ENCODE measurements at regions not wholly inside any gene's neighbourhood (a gene's known extent, or its start where the extent isn't known, plus 50 kb on each side); places are given as distances from the start of the nearest gene placed in this dataset.

DNA sequence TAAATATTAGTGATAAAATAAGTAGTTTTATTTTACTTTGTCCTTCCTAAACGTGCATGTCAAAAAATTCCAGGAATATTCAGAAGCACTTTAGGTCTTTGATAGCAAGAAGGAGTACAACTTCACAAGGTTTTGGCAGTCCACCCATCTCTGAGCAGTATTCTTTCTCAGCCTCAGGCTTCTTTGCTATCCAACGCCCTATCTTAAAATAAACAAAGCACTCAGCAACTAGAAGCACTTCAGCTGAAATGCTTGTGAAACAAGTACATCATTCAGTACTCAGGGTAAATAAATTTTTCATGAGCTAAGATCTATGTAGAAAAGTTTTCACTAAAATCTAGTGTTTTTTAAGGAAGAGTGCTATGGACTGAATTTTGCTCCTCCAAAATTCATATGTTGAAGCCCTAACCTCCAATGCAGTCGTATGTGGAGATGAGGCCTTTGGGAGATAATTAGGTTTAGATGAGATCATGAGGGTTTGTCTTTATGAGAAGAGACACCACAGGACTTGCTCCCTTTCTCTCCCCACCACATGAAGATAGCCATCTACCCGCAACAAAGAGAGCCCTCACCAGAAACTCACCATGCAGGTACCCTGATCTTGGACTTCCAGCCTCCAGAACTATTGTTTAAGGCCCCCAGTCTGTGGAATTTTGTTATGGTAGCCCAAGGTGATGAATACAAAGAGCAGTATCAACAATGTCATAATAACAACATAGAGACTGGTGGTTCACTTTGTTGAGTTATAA lies 539.1 kb downstream of the TFAP2A start:
- no peak for TF ChIP-seq EZH2 (IDR thresholded peaks at IDR 0.05; ENCODE audit: insufficient read depth, low read length)
- TF ChIP-seq, protein P1, sequence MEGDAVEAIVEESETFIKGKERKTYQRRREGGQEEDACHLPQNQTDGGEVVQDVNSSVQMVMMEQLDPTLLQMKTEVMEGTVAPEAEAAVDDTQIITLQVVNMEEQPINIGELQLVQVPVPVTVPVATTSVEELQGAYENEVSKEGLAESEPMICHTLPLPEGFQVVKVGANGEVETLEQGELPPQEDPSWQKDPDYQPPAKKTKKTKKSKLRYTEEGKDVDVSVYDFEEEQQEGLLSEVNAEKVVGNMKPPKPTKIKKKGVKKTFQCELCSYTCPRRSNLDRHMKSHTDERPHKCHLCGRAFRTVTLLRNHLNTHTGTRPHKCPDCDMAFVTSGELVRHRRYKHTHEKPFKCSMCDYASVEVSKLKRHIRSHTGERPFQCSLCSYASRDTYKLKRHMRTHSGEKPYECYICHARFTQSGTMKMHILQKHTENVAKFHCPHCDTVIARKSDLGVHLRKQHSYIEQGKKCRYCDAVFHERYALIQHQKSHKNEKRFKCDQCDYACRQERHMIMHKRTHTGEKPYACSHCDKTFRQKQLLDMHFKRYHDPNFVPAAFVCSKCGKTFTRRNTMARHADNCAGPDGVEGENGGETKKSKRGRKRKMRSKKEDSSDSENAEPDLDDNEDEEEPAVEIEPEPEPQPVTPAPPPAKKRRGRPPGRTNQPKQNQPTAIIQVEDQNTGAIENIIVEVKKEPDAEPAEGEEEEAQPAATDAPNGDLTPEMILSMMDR (IDR thresholded peaks at IDR 0.05; ENCODE audit: insufficient read depth, low read depth, low read length), result no peak
